Right lobe of liver (tissue), 4 donors: ENCODE measurements at regions not wholly inside any gene's neighbourhood (a gene's known extent, or its start where the extent isn't known, plus 50 kb on each side); places are given as distances from the start of the nearest gene placed in this dataset.

Source experiments
- POLR2A ChIP-seq: fragments of 450-650 bp; IDR thresholded peaks from one replicate; pipeline ENCODE4 v1.6.1; 2017; ENCODE audit warnings: antibody characterized with exemption, mild to moderate bottlenecking
- TF ChIP-seq, protein P1 (sequence below), 4 donors: fragments of 200-600 bp in 3 of 4; fragments of 450-650 bp in 1 of 4; IDR thresholded peaks; one replicate each; pipeline versions ENCODE4 v1.5.1 to v1.8.0; 2016 to 2022; ENCODE audit warnings: antibody characterized with exemption in 4 of 4, mild to moderate bottlenecking in 2 of 4
- donor health status: DM: no; HTN: no; CAD: no.
- donor health status: DM: no; HTN: no; CAD: no.
- donor health status: DM: no; HTN: yes; CAD: no.

- no peak for TF ChIP-seq POLR2A
- TF ChIP-seq, protein P1, sequence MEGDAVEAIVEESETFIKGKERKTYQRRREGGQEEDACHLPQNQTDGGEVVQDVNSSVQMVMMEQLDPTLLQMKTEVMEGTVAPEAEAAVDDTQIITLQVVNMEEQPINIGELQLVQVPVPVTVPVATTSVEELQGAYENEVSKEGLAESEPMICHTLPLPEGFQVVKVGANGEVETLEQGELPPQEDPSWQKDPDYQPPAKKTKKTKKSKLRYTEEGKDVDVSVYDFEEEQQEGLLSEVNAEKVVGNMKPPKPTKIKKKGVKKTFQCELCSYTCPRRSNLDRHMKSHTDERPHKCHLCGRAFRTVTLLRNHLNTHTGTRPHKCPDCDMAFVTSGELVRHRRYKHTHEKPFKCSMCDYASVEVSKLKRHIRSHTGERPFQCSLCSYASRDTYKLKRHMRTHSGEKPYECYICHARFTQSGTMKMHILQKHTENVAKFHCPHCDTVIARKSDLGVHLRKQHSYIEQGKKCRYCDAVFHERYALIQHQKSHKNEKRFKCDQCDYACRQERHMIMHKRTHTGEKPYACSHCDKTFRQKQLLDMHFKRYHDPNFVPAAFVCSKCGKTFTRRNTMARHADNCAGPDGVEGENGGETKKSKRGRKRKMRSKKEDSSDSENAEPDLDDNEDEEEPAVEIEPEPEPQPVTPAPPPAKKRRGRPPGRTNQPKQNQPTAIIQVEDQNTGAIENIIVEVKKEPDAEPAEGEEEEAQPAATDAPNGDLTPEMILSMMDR (IDR thresholded peaks at IDR 0.05): peak; percentile 6 to 46 (median 34)
These were observed 258.1 kb upstream of the NEIL3 start for GRCh38 chr4:177051473-177052060.
